ENCODE measurements at regions not wholly inside any gene's neighbourhood (a gene's known extent, or its start where the extent isn't known, plus 50 kb on each side); places are given as distances from the start of the nearest gene placed in this dataset.

DNA sequence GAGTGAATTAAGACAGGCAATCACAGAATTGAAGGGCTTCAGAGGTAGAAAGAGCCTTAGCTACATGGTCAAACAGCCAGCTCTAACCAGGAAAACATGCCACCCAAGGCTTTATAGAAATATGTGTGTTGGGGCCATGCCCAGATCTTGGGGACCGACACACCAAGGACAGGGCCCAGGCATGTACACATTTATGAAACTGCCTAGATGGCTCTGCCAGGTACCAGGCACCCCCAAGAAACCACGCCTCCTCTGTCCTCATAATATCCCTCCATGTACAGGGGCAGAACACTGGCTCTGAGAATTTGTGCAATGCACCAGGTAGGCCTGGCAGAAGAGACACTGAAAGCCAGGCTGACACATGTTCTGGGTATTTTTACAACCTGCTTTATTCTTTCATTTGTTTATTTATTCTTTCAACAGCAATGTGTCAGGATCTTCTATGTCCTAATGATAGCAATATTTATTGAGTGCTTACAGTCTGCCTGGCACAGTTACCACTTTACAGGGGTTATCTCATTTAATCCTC, 137.9 kb upstream of the LSM14A start:
- no peaks in the 10 kb centered on the region for H3K36me3 ChIP-seq (replicated peaks in 1 of 2; ENCODE audit: control insufficient read depth in 1 of 2, insufficient read depth in 2 of 2, low read length in 1 of 2)
- H3K27me3 ChIP-seq (ENCODE audit: insufficient read depth): no peaks in the 10 kb centered on the region
- no peaks in the 10 kb centered on the region for H3K9me2 ChIP-seq
- no peak overlapping the region for H3K4me2 ChIP-seq
- H3K4me1 ChIP-seq (ENCODE audit: control insufficient read depth in 1 of 2, insufficient read depth in 2 of 2, low read depth in 1 of 2, low read length in 1 of 2): no peaks in the 10 kb centered on the region
- H3K9me3 ChIP-seq: no peaks in the 10 kb centered on the region
- WGBS (ENCODE audit: low lambda C conversion rate): 14% methylated on average over 1 of the region's 2 CpGs
- ChIA-PET POLR2A (no interaction called here), CTCF (interaction anchor here (1.4 to 3.9 kb wide), 3 partner anchors 9 to 256 kb away, joined by 4 to 17 read pairs (median 16); no protein-coding TSS in a partner anchor)
- H4K20me1 ChIP-seq (ENCODE audit: insufficient read depth): no peaks in the 10 kb centered on the region
- TF ChIP-seq, protein P1, sequence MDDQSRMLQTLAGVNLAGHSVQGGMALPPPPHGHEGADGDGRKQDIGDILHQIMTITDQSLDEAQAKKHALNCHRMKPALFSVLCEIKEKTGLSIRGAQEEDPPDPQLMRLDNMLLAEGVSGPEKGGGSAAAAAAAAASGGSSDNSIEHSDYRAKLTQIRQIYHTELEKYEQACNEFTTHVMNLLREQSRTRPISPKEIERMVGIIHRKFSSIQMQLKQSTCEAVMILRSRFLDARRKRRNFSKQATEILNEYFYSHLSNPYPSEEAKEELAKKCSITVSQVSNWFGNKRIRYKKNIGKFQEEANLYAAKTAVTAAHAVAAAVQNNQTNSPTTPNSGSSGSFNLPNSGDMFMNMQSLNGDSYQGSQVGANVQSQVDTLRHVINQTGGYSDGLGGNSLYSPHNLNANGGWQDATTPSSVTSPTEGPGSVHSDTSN (IDR thresholded peaks at IDR 0.05): no peak
- TF ChIP-seq RCOR1 (IDR thresholded peaks at IDR 0.05; ENCODE audit: low read length): no peak
- no peak overlapping the region for H2AFZ ChIP-seq (ENCODE audit: low read depth)
- H3K79me2 ChIP-seq (ENCODE audit: insufficient read depth): no peaks in the 10 kb centered on the region
- no peaks in the 10 kb centered on the region for H3F3A ChIP-seq (replicated peaks; ENCODE audit: insufficient read depth)
- no peak overlapping the region for H3K9ac ChIP-seq
- no peak for DNase-seq
- no peak overlapping the region for H3K4me3 ChIP-seq (ENCODE audit: low read depth in 2 of 2, low read length in 1 of 2)
- H3K27ac ChIP-seq (ENCODE audit: low read depth in 2 of 2, low read length in 1 of 2): no peak overlapping the region

DNA sequence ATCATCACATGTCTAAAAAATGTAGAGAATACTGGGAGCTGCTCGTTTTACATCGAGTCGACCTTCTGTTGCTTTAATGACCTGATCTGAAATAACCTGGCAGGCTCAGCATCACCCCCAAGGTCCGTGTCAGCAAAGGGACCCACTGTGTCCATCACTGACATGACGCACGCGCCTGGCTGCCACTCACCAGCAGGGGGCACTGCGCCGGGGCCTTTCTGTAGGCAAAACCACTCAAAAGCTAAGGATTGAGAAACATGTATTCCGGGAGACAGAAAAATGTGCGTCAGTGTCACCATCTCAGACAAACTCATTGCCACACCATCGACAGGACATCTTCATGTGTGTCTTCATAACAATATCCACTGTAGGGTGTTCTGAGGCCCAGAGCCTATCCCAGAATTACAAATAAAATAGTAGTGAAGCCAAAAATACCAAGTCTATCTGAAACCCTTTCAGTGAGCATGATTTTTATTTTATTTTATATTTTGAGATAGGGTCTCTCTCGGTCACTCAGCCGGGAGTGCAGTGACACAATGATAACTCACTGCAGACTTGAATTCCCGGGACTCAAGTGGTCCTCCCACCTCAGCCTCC, 130.3 kb upstream of the LSM14A start:
- CTCF ChIA-PET: interaction anchor here (0.6 to 6.6 kb wide), 68 partner anchors 8 to 854 kb away, joined by 3 to 42 read pairs (median 4); no protein-coding TSS in a partner anchor
- no peaks in the 10 kb centered on the region for H3F3A ChIP-seq (replicated peaks; ENCODE audit: insufficient read depth)

More for the DNA sequence above, 130.3 kb upstream of the LSM14A start:
- Histone ChIP-seq H3K4me2 (no peak overlapping the region), H3K9me3 (no peaks in the 10 kb centered on the region), H3K4me1 (ENCODE audit: control insufficient read depth in 1 of 2, insufficient read depth in 2 of 2, low read depth in 1 of 2, low read length in 1 of 2) (no peaks in the 10 kb centered on the region), H3K27me3 (ENCODE audit: insufficient read depth) (no peaks in the 10 kb centered on the region), H4K20me1 (ENCODE audit: insufficient read depth) (no peaks in the 10 kb centered on the region), H3K79me2 (ENCODE audit: insufficient read depth) (no peaks in the 10 kb centered on the region), H3K9me2 (no peaks in the 10 kb centered on the region), H3K4me3 (ENCODE audit: low read depth in 2 of 2, low read length in 1 of 2) (no peak overlapping the region; a peak in 1 of 4 replicates), H3K9ac (no peak overlapping the region), H3K36me3 (replicated peaks in 1 of 2; ENCODE audit: control insufficient read depth in 1 of 2, insufficient read depth in 2 of 2, low read length in 1 of 2) (no peaks in the 10 kb centered on the region), H2AFZ (ENCODE audit: low read depth) (no peak overlapping the region), H3K27ac (ENCODE audit: low read depth in 2 of 2, low read length in 1 of 2) (no peak overlapping the region)
- WGBS (ENCODE audit: low lambda C conversion rate): 10% methylated on average over 15 of the region's 15 CpGs
- peak; percentile 71 for DNase-seq
- POLR2A ChIA-PET: no interaction called here
- peak; percentile 58 for TF ChIP-seq RAD21 (IDR thresholded peaks at IDR 0.05; ENCODE audit: low read length)
- TF ChIP-seq SMC3 (IDR thresholded peaks at IDR 0.05; ENCODE audit: low read depth, low read length): peak; percentile 74
- TF ChIP-seq MXI1 (IDR thresholded peaks at IDR 0.05; ENCODE audit: low read depth, low read length): 0 out of 2 replicates have a peak, but pooled peaks have one; percentile 24
- TF ChIP-seq, protein P2, sequence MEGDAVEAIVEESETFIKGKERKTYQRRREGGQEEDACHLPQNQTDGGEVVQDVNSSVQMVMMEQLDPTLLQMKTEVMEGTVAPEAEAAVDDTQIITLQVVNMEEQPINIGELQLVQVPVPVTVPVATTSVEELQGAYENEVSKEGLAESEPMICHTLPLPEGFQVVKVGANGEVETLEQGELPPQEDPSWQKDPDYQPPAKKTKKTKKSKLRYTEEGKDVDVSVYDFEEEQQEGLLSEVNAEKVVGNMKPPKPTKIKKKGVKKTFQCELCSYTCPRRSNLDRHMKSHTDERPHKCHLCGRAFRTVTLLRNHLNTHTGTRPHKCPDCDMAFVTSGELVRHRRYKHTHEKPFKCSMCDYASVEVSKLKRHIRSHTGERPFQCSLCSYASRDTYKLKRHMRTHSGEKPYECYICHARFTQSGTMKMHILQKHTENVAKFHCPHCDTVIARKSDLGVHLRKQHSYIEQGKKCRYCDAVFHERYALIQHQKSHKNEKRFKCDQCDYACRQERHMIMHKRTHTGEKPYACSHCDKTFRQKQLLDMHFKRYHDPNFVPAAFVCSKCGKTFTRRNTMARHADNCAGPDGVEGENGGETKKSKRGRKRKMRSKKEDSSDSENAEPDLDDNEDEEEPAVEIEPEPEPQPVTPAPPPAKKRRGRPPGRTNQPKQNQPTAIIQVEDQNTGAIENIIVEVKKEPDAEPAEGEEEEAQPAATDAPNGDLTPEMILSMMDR (IDR thresholded peaks at IDR 0.05): peak; percentile 85
- no peak for TF ChIP-seq TEAD4 (IDR thresholded peaks at IDR 0.05; ENCODE audit: borderline replicate concordance, insufficient read depth)
- no peak for TF ChIP-seq EZH2phosphoT487 (IDR thresholded peaks at IDR 0.05; ENCODE audit: borderline replicate concordance, low read depth)

Measured in SK-N-SH (cell line).